ENCODE measurements at regions not wholly inside any gene's neighbourhood (a gene's known extent, or its start where the extent isn't known, plus 50 kb on each side); places are given as distances from the start of the nearest gene placed in this dataset.

DNA sequence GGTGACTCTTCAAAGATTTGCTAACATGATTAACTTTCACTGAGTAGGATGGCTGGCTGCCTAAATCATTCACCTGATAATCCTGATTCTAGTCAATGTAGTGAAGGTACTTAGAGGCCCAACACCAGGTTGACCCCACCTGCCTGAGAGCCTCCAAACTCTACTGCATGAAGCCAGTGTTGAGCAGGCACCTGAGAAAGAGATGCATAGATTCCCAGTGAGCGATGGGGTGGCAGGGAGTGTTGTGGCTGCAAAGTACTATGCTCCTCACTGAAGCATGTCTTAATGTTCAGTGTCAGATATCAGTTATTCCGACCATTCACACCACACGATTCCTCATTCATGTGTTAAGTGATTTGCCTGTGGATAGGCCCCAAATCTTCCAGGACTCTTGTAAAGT, 804.4 kb downstream of the TLE4 start:
- H3K27me3 ChIP-seq (ENCODE audit: insufficient read depth, low read depth, severe bottlenecking), result no peaks in the 10 kb centered on the region
- no peaks in the 10 kb centered on the region for H3K9me3 ChIP-seq (ENCODE audit: severe bottlenecking)
- no peak for TF ChIP-seq CTCF (IDR thresholded peaks at IDR 0.05; ENCODE audit: low read depth, low read length)
- no peak overlapping the region for H3K27ac ChIP-seq
- DNase-seq, result no peak
- no peak overlapping the region for H3K4me3 ChIP-seq (ENCODE audit: low read depth, low read length)
- no peaks in the 10 kb centered on the region for H3K36me3 ChIP-seq

- Histone ChIP-seq H3K27ac (no peak overlapping the region), H3K4me3 (ENCODE audit: low read depth, low read length) (no peak overlapping the region), H3K27me3 (ENCODE audit: insufficient read depth, low read depth, severe bottlenecking) (no peaks in the 10 kb centered on the region), H3K36me3 (no peaks in the 10 kb centered on the region), H3K9me3 (ENCODE audit: severe bottlenecking) (no peaks in the 10 kb centered on the region)
- no peak for TF ChIP-seq CTCF (IDR thresholded peaks at IDR 0.05; ENCODE audit: low read depth, low read length)
- DNase-seq, result no peak
Measured at GRCh38 chr9:80375477-80375876, 803.7 kb downstream of the TLE4 start.

DNA sequence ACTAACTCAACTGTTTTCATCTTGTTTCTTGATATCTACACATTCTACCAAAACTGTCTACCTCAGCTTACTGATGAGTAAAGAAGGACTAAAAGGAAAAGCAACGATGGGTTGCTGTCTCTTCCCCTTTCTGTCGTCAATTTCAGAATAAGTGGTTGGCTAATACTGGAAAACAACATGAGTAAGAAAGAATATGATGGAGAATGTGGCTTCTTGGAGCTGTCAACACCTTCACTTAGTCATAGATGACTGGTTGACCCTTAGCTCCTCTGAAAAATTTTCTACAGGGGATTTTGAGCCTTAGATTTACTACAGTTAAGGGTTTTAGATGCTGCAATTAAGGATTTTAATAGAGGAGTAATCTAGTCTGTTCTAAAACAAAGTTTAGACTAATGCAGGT, 797.9 kb downstream of the TLE4 start:
- H3K4me3 ChIP-seq (ENCODE audit: low read depth, low read length), result no peak overlapping the region
- no peaks in the 10 kb centered on the region for H3K36me3 ChIP-seq
- TF ChIP-seq CTCF (IDR thresholded peaks at IDR 0.05; ENCODE audit: low read depth, low read length), result no peak
- no peak for DNase-seq
- H3K27me3 ChIP-seq (ENCODE audit: insufficient read depth, low read depth, severe bottlenecking), result no peaks in the 10 kb centered on the region
- H3K27ac ChIP-seq, result no peak overlapping the region
- H3K9me3 ChIP-seq (ENCODE audit: severe bottlenecking), result peaks cover 3% of the 10 kb centered on the region

- no peak for DNase-seq
- peaks cover 3% of the 10 kb centered on the region for H3K9me3 ChIP-seq (ENCODE audit: severe bottlenecking)
- no peak overlapping the region for H3K27ac ChIP-seq
- H3K4me3 ChIP-seq (ENCODE audit: low read depth, low read length), result no peak overlapping the region
- no peaks in the 10 kb centered on the region for H3K36me3 ChIP-seq
- no peaks in the 10 kb centered on the region for H3K27me3 ChIP-seq (ENCODE audit: insufficient read depth, low read depth, severe bottlenecking)
- TF ChIP-seq CTCF (IDR thresholded peaks at IDR 0.05; ENCODE audit: low read depth, low read length), result no peak
Measured at GRCh38 chr9:80366626-80367025, 794.9 kb downstream of the TLE4 start.

DNA sequence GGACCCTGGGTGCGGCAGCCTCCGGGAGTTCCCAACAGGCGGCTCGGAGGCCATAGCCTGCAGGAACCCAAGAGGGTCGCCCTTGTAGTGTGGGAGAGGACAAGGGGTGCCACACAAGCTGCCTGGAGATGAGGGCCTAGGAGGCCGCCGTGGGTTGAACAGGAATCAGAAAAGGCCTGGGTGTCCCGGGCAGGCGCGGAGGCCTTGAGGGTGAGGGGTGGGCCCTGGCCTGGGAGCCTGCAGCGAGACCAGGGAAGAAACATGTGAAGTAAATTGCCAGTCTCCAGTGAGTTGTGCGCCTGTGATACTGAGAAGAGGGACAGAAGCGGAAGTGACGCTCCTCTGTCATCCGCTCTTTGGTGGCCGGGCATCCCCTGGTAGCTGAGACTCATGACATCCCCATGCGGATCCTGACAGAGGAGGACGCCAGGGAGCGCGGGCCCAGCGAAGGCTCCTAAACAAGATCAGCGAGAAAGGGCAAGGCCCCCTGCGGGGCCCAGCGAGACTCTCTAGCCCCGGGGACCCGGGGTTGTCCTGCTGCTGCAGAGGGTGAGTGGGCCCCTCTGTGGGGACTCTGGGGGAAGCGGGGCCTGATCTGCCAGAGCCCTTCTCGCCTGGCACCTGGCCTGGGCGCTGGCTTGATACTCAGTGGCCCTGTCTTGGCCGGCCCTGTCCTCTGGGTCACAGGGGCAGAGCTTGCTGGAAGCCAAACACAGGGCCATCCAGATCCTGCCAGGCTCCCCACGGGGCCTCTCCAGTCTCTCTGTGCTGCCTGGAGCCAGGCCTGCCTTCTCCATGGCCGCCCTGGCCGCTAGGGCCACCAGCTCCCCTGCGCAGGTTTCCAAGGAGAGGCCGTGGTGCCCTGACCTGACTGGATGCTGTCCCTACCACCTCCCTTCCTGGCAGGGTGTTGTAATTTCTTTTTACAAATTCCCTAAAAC, 788.4 kb downstream of the TLE4 start:
- H3K27me3 ChIP-seq (ENCODE audit: insufficient read depth, low read depth, severe bottlenecking), result no peaks in the 10 kb centered on the region
- H3K4me3 ChIP-seq (ENCODE audit: low read depth, low read length), result no peak overlapping the region
- no peak for DNase-seq
- H3K9me3 ChIP-seq (ENCODE audit: severe bottlenecking), result no peaks in the 10 kb centered on the region
- no peaks in the 10 kb centered on the region for H3K36me3 ChIP-seq
- no peak overlapping the region for H3K27ac ChIP-seq
- no peak for TF ChIP-seq CTCF (IDR thresholded peaks at IDR 0.05; ENCODE audit: low read depth, low read length)

Measured in WERI-Rb-1 (cell line).